ENCODE measurements at regions not wholly inside any gene's neighbourhood (a gene's known extent, or its start where the extent isn't known, plus 50 kb on each side); places are given as distances from the start of the nearest gene placed in this dataset.

GRCh38 chr15:47861111-47861903 lies 144.0 kb downstream of the SEMA6D start:
- H3K36me3 ChIP-seq (ENCODE audit: insufficient read depth, low read length) = no peaks in the 10 kb centered on the region
- H3K27me3 ChIP-seq (ENCODE audit: insufficient read depth, low read depth, low read length) = peaks cover 24% of the 10 kb centered on the region
- H3K27ac ChIP-seq (ENCODE audit: low read length) = no peak overlapping the region
- H3K4me2 ChIP-seq (ENCODE audit: low read length) = no peak overlapping the region
- H3K9me2 ChIP-seq (ENCODE audit: insufficient read depth, low read length) = no peaks in the 10 kb centered on the region
- no peaks in the 10 kb centered on the region for H4K20me1 ChIP-seq (ENCODE audit: insufficient read depth)
- TF ChIP-seq POLR2AphosphoS5 (IDR thresholded peaks at IDR 0.05) (peak; percentile 10), SMC3 (conservative IDR thresholded peaks at IDR 0.05; ENCODE audit: poor library complexity) (no peak)
- no peak overlapping the region for H3K9ac ChIP-seq (ENCODE audit: low read length)
- no peak overlapping the region for H2AFZ ChIP-seq (ENCODE audit: low read depth, low read length)
- peaks cover 3% of the 10 kb centered on the region for H3K9me3 ChIP-seq (ENCODE audit: low read length)
- no peaks in the 10 kb centered on the region for H3K79me2 ChIP-seq (replicated peaks; ENCODE audit: insufficient read depth, low read length)
- no peak overlapping the region for H3K4me3 ChIP-seq (ENCODE audit: low read length)
- H3F3A ChIP-seq (ENCODE audit: insufficient read depth, low read length, poor library complexity, severe bottlenecking) = no peaks in the 10 kb centered on the region

GRCh38 chr15:47862402-47862801 lies 145.1 kb downstream of the SEMA6D start:
- no peaks in the 10 kb centered on the region for H3F3A ChIP-seq (ENCODE audit: insufficient read depth, low read length, poor library complexity, severe bottlenecking)
- no peak overlapping the region for H3K4me2 ChIP-seq (ENCODE audit: low read length)
- H3K9ac ChIP-seq (ENCODE audit: low read length) = no peak overlapping the region
- no peak overlapping the region for H2AFZ ChIP-seq (ENCODE audit: low read depth, low read length)
- no peaks in the 10 kb centered on the region for H3K36me3 ChIP-seq (ENCODE audit: insufficient read depth, low read length)
- H4K20me1 ChIP-seq (ENCODE audit: insufficient read depth) = no peaks in the 10 kb centered on the region
- H3K27me3 ChIP-seq (ENCODE audit: insufficient read depth, low read depth, low read length) = peaks cover 24% of the 10 kb centered on the region
- no peak for TF ChIP-seq MXI1 (conservative IDR thresholded peaks at IDR 0.05; ENCODE audit: poor library complexity, severe bottlenecking)
- no peak for TF ChIP-seq CTCF (IDR thresholded peaks at IDR 0.05; ENCODE audit: poor library complexity, severe bottlenecking)
- no peak for TF ChIP-seq REST (IDR thresholded peaks at IDR 0.05; ENCODE audit: borderline replicate concordance)
- TF ChIP-seq EP300 (conservative IDR thresholded peaks at IDR 0.05; ENCODE audit: poor library complexity, severe bottlenecking) = no peak
- TF ChIP-seq SMC3 (conservative IDR thresholded peaks at IDR 0.05; ENCODE audit: poor library complexity) = no peak
- no peak for TF ChIP-seq EZH2 (IDR thresholded peaks at IDR 0.05; ENCODE audit: borderline replicate concordance, insufficient read depth, low read length, poor library complexity, severe bottlenecking)
- TF ChIP-seq RAD21 (conservative IDR thresholded peaks at IDR 0.05) = no peak
- TF ChIP-seq TAF1 (IDR thresholded peaks at IDR 0.05; ENCODE audit: low read depth) = no peak
- TF ChIP-seq POLR2AphosphoS5 (IDR thresholded peaks at IDR 0.05) = no peak
- H3K27ac ChIP-seq (ENCODE audit: low read length) = no peak overlapping the region
- H3K4me3 ChIP-seq (ENCODE audit: low read length) = no peak overlapping the region
- H3K9me3 ChIP-seq (ENCODE audit: low read length) = peaks cover 3% of the 10 kb centered on the region
- H3K79me2 ChIP-seq (replicated peaks; ENCODE audit: insufficient read depth, low read length) = no peaks in the 10 kb centered on the region
- H3K9me2 ChIP-seq (ENCODE audit: insufficient read depth, low read length) = no peaks in the 10 kb centered on the region
